Heart left ventricle (tissue), 13 donors: ENCODE measurements at regions not wholly inside any gene's neighbourhood (a gene's known extent, or its start where the extent isn't known, plus 50 kb on each side); places are given as distances from the start of the nearest gene placed in this dataset.

ENCODE experiments used
- POLR2A ChIP-seq, 2 donors: fragments of 450-650 bp; IDR thresholded peaks; one replicate each; pipeline ENCODE4 v1.6.1; 2017; ENCODE audit warnings: antibody characterized with exemption in 2 of 2, mild to moderate bottlenecking in 2 of 2, moderate library complexity in 2 of 2
- TF ChIP-seq, protein P1 (sequence below), 12 donors: fragments of 200-600 bp; sonication (generic) in 4 of 12; IDR thresholded peaks; one replicate each; pipeline versions ENCODE4 v1.5.0 to v1.8.0; 2018 to 2022; ENCODE audit warnings: antibody characterized with exemption in 12 of 12, mild to moderate bottlenecking in 5 of 12
- donor health status: ischemic (EF 13 %, LVEDD 7.1; RV severe dilation, severe dysfunction).
- donor health status: DM: no; HTN: yes; CAD: no.
- donor health status: DM: no; HTN: no; CAD: no.
- donor health status: ischemic (EF 25% LVEDD 6.9; RV normal size, moderate dysfunction).
- donor health status: ischemic (EF 25% LVEDD 5.7; RV mildly dilated, moderate dysfunction).
- donor health status: ischemic (EF 35%, LVEDD 5.7; RV mildly dilated, moderate dysfunction).
- donor health status: nonischemic (EF 11% LVEDD 7.7; RV severe dilation, severe dysfunction).
- donor health status: DM: yes; HTN: yes; CAD: no.
- donor health status: PGD.
- donor health status: ischemic (EF 29% LVEDD 5.4; RV normal size, mild dysfunction).
- donor health status: nonischemic (EF 23%, LVEDD 6.1; RV moderate dilation, normal function).

DNA sequence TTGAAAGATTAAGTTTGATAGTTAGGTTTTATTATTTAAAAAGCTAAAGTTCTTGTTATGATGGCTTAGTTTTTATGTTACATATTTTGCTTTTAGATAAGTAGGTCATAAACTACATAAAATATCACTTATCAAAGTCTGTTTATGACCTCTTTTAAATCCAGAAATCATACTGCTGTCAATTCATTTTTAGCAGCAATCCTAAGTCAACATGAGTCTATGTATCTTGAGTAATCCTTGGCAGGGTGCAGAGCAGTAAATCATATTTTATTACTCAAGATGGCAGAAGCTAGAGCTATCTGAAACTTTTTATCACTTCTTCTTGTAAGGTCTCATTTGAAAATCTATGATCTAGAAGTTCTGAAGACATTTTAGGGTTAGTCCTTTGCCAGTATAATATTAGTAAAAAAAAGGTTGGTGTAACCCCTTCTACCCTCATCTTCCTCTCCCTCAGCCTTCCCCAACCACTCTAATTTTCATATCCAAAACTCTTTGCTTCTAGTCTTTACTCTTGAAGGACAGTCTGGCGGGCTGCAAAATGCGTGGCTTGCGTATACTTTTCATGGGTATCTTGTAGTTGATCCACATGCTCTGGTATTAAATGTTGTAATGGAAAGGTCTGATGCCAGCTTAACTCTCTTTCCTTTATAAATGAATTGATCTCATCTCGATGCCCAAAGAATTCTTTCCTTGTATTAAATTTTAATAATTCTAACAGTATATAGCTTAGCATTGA is 134.0 kb upstream of the THRB start:
- no peak for TF ChIP-seq POLR2A (IDR thresholded peaks at IDR 0.05)
- TF ChIP-seq, protein P1, sequence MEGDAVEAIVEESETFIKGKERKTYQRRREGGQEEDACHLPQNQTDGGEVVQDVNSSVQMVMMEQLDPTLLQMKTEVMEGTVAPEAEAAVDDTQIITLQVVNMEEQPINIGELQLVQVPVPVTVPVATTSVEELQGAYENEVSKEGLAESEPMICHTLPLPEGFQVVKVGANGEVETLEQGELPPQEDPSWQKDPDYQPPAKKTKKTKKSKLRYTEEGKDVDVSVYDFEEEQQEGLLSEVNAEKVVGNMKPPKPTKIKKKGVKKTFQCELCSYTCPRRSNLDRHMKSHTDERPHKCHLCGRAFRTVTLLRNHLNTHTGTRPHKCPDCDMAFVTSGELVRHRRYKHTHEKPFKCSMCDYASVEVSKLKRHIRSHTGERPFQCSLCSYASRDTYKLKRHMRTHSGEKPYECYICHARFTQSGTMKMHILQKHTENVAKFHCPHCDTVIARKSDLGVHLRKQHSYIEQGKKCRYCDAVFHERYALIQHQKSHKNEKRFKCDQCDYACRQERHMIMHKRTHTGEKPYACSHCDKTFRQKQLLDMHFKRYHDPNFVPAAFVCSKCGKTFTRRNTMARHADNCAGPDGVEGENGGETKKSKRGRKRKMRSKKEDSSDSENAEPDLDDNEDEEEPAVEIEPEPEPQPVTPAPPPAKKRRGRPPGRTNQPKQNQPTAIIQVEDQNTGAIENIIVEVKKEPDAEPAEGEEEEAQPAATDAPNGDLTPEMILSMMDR (IDR thresholded peaks at IDR 0.05): no peak
